ENCODE measurements at regions not wholly inside any gene's neighbourhood (a gene's known extent, or its start where the extent isn't known, plus 50 kb on each side); places are given as distances from the start of the nearest gene placed in this dataset.

DNA sequence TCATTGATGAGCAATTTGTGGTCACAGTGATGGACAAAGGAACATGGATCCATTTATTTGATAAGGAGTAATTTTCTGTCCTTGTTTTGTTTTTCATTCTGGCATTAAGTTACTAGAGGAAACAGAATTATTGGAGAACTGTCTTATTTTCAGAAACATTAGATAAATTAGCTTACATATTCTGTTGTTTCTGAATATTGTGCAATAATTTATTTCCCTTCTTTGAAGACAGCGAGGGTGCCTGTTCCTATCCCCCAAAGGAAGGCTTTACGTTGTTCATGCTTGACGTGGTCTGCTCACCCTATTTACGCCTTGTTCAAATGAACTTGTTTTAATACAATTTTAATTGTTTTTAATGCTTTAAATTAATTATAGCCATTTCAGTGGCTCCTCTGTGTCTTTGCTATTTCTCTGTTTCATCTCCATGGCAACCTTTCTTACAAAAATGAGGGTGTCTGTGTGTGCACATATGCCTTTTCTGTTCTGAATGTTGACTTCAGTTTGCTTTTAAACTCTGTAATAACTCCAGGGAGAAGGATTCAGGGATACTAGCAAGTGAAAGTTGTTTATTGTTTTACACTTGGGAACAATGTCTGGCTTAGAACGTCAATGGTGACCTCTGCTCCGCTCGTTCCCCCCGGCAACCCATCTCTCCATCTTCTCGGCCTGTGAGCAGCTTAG lies 138.3 kb upstream of the PLET1 start:
- POLR2A ChIA-PET = no interaction called here
- peaks cover 4% of the 10 kb centered on the region for H3K4me1 Mint-ChIP-seq (ENCODE audit: low read depth)
- H3K27ac Mint-ChIP-seq = no peak overlapping the region
- no peaks in the 10 kb centered on the region for H3K9me3 ChIP-seq (ENCODE audit: control insufficient read depth in 1 of 2, insufficient read depth in 1 of 2, low read length in 2 of 2)
- ATAC-seq (ENCODE audit: poor library complexity) = no peak
- intact Hi-C loops (cut with DNase I, micrococcal nuclease) = no loop called here
- CTCF ChIA-PET = no interaction called here
- H3K27me3 Mint-ChIP-seq = no peaks in the 10 kb centered on the region
- no peaks in the 10 kb centered on the region for H3K9me3 Mint-ChIP-seq
- TF ChIP-seq, protein P1, sequence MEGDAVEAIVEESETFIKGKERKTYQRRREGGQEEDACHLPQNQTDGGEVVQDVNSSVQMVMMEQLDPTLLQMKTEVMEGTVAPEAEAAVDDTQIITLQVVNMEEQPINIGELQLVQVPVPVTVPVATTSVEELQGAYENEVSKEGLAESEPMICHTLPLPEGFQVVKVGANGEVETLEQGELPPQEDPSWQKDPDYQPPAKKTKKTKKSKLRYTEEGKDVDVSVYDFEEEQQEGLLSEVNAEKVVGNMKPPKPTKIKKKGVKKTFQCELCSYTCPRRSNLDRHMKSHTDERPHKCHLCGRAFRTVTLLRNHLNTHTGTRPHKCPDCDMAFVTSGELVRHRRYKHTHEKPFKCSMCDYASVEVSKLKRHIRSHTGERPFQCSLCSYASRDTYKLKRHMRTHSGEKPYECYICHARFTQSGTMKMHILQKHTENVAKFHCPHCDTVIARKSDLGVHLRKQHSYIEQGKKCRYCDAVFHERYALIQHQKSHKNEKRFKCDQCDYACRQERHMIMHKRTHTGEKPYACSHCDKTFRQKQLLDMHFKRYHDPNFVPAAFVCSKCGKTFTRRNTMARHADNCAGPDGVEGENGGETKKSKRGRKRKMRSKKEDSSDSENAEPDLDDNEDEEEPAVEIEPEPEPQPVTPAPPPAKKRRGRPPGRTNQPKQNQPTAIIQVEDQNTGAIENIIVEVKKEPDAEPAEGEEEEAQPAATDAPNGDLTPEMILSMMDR (IDR thresholded peaks at IDR 0.05) = no peak
- no peaks in the 10 kb centered on the region for H3K36me3 Mint-ChIP-seq (ENCODE audit: low read depth)
- no peak overlapping the region for H3K4me3 ChIP-seq (ENCODE audit: low read length)
- H3K4me3 Mint-ChIP-seq = no peak overlapping the region
- H3K27ac ChIP-seq (ENCODE audit: low read depth in 1 of 2, low read length in 2 of 2) = no peak overlapping the region
- H3K4me1 ChIP-seq (ENCODE audit: insufficient read depth, low read length) = no peaks in the 10 kb centered on the region
- no peaks in the 10 kb centered on the region for H3K27me3 ChIP-seq (ENCODE audit: control insufficient read depth in 1 of 2, insufficient read depth in 2 of 2, low read length in 2 of 2)
- no peak for DNase-seq
- no peaks in the 10 kb centered on the region for H3K36me3 ChIP-seq (ENCODE audit: insufficient read depth, low read length)

DNA sequence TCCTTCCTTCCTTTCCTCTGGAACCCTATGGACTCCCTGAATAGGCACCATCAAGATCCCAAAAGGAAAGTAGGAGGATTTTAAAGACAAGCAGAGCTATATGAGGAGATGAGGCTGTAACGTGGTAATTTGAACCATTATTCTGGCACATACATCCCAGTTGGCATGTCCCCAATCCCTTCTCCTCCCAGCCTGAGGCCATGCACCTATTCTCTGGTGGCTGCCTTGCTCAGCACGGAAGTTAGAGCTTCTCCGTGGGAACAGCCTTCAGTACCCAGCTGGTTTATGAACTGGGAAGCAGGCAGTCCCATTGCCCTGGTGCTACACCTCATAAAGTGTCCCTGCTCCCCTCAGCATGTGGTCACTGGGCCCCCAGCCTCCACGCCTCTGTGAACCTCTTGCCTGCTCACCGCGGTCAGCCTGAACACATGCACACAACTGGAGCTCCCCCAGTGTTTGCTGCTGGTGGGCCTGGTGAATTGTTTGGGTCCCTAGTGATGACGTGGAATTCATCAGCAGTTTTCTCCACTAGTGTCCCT lies 139.9 kb upstream of the PLET1 start:
- ChIA-PET POLR2A (no interaction called here), CTCF (no interaction called here)
- Histone ChIP-seq H3K27ac (ENCODE audit: low read depth in 1 of 2, low read length in 2 of 2) (no peak overlapping the region), H3K27me3 (ENCODE audit: control insufficient read depth in 1 of 2, insufficient read depth in 2 of 2, low read length in 2 of 2) (no peaks in the 10 kb centered on the region), H3K9me3 (ENCODE audit: control insufficient read depth in 1 of 2, insufficient read depth in 1 of 2, low read length in 2 of 2) (no peaks in the 10 kb centered on the region), H3K36me3 (ENCODE audit: insufficient read depth, low read length) (no peaks in the 10 kb centered on the region), H3K4me1 (ENCODE audit: insufficient read depth, low read length) (no peaks in the 10 kb centered on the region), H3K4me3 (ENCODE audit: low read length) (no peak overlapping the region)
- Mint-ChIP-seq H3K27ac (no peak overlapping the region), H3K9me3 (no peaks in the 10 kb centered on the region), H3K36me3 (ENCODE audit: low read depth) (no peaks in the 10 kb centered on the region), H3K27me3 (no peaks in the 10 kb centered on the region), H3K4me1 (ENCODE audit: low read depth) (peaks cover 4% of the 10 kb centered on the region), H3K4me3 (no peak overlapping the region)
- intact Hi-C loops (cut with DNase I, micrococcal nuclease) = no loop called here
- ATAC-seq (ENCODE audit: poor library complexity) = no peak
- no peak for DNase-seq
- TF ChIP-seq, protein P1 (IDR thresholded peaks at IDR 0.05) = no peak

DNA sequence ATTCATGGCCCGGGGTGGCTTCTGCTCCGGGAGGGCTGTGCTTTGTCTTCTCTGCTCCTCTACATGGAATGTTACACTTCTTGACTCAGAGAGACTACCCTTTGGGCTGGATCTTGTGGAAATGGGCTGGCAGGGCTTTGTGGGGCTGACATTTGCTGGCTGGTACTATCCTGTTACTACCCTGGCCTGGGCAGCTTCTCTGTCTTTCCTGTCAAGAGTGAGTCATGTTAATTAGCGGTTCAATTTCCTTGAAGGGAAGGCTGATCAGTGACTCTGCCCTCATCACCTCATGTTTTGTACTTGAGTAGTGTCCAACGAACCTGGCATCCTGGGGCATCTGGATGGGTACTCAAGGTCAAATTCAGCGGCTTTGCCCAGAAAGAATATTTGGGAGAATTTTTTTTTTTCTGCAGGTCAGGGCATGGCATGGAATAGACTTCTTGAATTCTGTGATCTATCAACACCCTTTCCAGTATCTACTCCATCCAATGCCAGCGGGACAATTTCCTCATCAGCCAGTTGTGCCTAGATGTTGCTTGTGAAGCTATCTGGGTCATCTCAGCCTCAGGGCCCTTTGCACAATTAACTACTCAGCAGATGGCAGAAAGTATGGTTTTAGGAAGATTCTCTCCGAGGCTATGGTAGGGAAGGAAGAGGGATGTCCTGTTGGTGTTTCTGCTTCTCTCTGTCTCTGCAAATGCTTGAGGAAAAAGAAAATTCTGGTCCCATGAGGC lies 140.5 kb upstream of the PLET1 start:
- H3K27me3 ChIP-seq (ENCODE audit: control insufficient read depth in 1 of 2, insufficient read depth in 2 of 2, low read length in 2 of 2) = no peaks in the 10 kb centered on the region
- H3K9me3 ChIP-seq (ENCODE audit: control insufficient read depth in 1 of 2, insufficient read depth in 1 of 2, low read length in 2 of 2) = no peaks in the 10 kb centered on the region
- no peaks in the 10 kb centered on the region for H3K27me3 Mint-ChIP-seq
- TF ChIP-seq, protein P1 (IDR thresholded peaks at IDR 0.05) = no peak
- H3K4me3 ChIP-seq (ENCODE audit: low read length) = no peak overlapping the region
- ChIA-PET CTCF (no interaction called here), POLR2A (no interaction called here)
- ATAC-seq (ENCODE audit: poor library complexity) (no peak), DNase-seq (no peak)
- peaks cover 4% of the 10 kb centered on the region for H3K4me1 Mint-ChIP-seq (ENCODE audit: low read depth)
- H3K4me3 Mint-ChIP-seq = no peak overlapping the region
- no peaks in the 10 kb centered on the region for H3K36me3 Mint-ChIP-seq (ENCODE audit: low read depth)
- intact Hi-C loops (cut with DNase I, micrococcal nuclease) = no loop called here
- H3K36me3 ChIP-seq (ENCODE audit: insufficient read depth, low read length) = no peaks in the 10 kb centered on the region
- no peak overlapping the region for H3K27ac Mint-ChIP-seq
- H3K4me1 ChIP-seq (ENCODE audit: insufficient read depth, low read length) = no peaks in the 10 kb centered on the region
- H3K9me3 Mint-ChIP-seq = no peaks in the 10 kb centered on the region
- H3K27ac ChIP-seq (ENCODE audit: low read depth in 1 of 2, low read length in 2 of 2) = no peak overlapping the region

Measured in CD4-positive, alpha-beta T cell (primary cell).